ENCODE measurements at regions not wholly inside any gene's neighbourhood (a gene's known extent, or its start where the extent isn't known, plus 50 kb on each side); places are given as distances from the start of the nearest gene placed in this dataset.

GRCh38 chr3:194756791-194757325, 71.2 kb downstream of the FAM43A start:
- H2AFZ ChIP-seq (ENCODE audit: low read depth): no peak overlapping the region
- WGBS (ENCODE audit: low lambda C conversion rate): no CpG with 5 or more reads among the region's 10 CpGs
- no peaks in the 10 kb centered on the region for H3K79me2 ChIP-seq (ENCODE audit: insufficient read depth)
- H3K4me1 ChIP-seq (ENCODE audit: control insufficient read depth in 1 of 2, insufficient read depth in 2 of 2, low read depth in 1 of 2, low read length in 1 of 2): peaks cover 0 to 37% of the 10 kb centered on the region in 2 experiments; a peak in 2 of 4 replicates
- H3K27ac ChIP-seq (ENCODE audit: low read depth in 2 of 2, low read length in 1 of 2): peak overlapping the region in 1 of 2 experiments; percentile 68; a peak in 2 of 4 replicates
- TF ChIP-seq RAD21 (IDR thresholded peaks at IDR 0.05; ENCODE audit: low read length) (no peak; the same call in 1 of the 2 replicates), JUND (IDR thresholded peaks at IDR 0.05) (no peak), MXI1 (IDR thresholded peaks at IDR 0.05; ENCODE audit: low read depth, low read length) (peak; percentile 52; the same call in 1 of the 2 replicates), GATA2 (CRISPR knock-in tag; IDR thresholded peaks at IDR 0.05) (0 out of 2 replicates have a peak, but pooled peaks have one; percentile 19)
- no peak overlapping the region for H3K4me2 ChIP-seq
- no peaks in the 10 kb centered on the region for H3K9me3 ChIP-seq
- no peak overlapping the region for H3K9ac ChIP-seq
- no peaks in the 10 kb centered on the region for H3F3A ChIP-seq (replicated peaks; ENCODE audit: insufficient read depth)
- peaks cover 10% of the 10 kb centered on the region; the same call in 1 of the 2 replicates for H3K27me3 ChIP-seq (ENCODE audit: insufficient read depth)
- ChIA-PET CTCF (interaction anchor here (0.9 to 2.1 kb wide), 6 partner anchors 10 to 348 kb away, joined by 3 to 10 read pairs (median 4); partner anchors contain the start of gene LSG1), POLR2A (interaction anchor here (1.5 kb wide), 1 partner anchor 12 kb away, joined by 3 read pairs; no protein-coding TSS in a partner anchor)
- no peaks in the 10 kb centered on the region for H3K36me3 ChIP-seq (replicated peaks in 1 of 2; ENCODE audit: control insufficient read depth in 1 of 2, insufficient read depth in 2 of 2, low read length in 1 of 2)
- no peaks in the 10 kb centered on the region for H3K9me2 ChIP-seq
- peak; percentile 57 for DNase-seq
- no peak overlapping the region for H3K4me3 ChIP-seq (ENCODE audit: low read depth in 2 of 2, low read length in 1 of 2)
- no peaks in the 10 kb centered on the region for H4K20me1 ChIP-seq (ENCODE audit: insufficient read depth)

DNA sequence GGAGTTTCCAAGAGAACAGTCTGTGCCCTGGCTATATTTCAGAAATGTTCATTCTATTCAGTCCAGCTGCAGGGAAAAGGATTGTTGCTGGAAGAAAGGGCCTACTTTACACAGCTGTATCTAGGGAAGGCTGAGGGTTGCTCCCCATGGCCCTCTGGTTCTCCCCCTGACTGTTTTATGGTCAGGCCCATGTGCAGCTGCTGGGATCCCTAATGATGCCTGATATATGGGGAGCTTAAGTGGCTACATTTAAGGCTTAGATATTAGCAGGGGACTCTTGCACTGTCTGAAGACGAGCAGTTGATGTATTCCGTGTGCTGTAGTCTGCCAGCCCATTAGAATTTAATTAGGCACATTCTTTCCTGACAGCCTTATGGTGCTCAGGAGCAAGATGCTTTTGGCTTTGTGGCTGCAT, 72.0 kb downstream of the FAM43A start:
- POLR2A ChIA-PET: interaction anchor here (0.9 to 1.5 kb wide), 2 partner anchors 11 kb away, joined by 3 to 5 read pairs; no protein-coding TSS in a partner anchor

GRCh38 chr3:194758716-194759115, 73.0 kb downstream of the FAM43A start:
- Histone ChIP-seq H3K27me3 (ENCODE audit: insufficient read depth) (peaks cover 10% of the 10 kb centered on the region; the same call in 1 of the 2 replicates), H4K20me1 (ENCODE audit: insufficient read depth) (no peaks in the 10 kb centered on the region), H3K9ac (no peak overlapping the region), H3K4me2 (no peak overlapping the region), H2AFZ (ENCODE audit: low read depth) (no peak overlapping the region), H3K9me2 (no peaks in the 10 kb centered on the region), H3K4me1 (ENCODE audit: control insufficient read depth in 1 of 2, insufficient read depth in 2 of 2, low read depth in 1 of 2, low read length in 1 of 2) (peaks cover 0 to 37% of the 10 kb centered on the region in 2 experiments; a peak in 2 of 4 replicates), H3K27ac (ENCODE audit: low read depth in 2 of 2, low read length in 1 of 2) (no peak overlapping the region), H3K79me2 (ENCODE audit: insufficient read depth) (no peaks in the 10 kb centered on the region), H3K9me3 (no peaks in the 10 kb centered on the region), H3F3A (replicated peaks; ENCODE audit: insufficient read depth) (no peaks in the 10 kb centered on the region), H3K4me3 (ENCODE audit: low read depth in 2 of 2, low read length in 1 of 2) (no peak overlapping the region), H3K36me3 (replicated peaks in 1 of 2; ENCODE audit: control insufficient read depth in 1 of 2, insufficient read depth in 2 of 2, low read length in 1 of 2) (no peaks in the 10 kb centered on the region)
- no peak for TF ChIP-seq FOXM1 (IDR thresholded peaks at IDR 0.05; ENCODE audit: low read depth)
- TF ChIP-seq EZH2phosphoT487 (IDR thresholded peaks at IDR 0.05; ENCODE audit: borderline replicate concordance, low read depth): no peak
- TF ChIP-seq TEAD4 (IDR thresholded peaks at IDR 0.05; ENCODE audit: borderline replicate concordance, insufficient read depth): no peak
- no peak for TF ChIP-seq RCOR1 (IDR thresholded peaks at IDR 0.05; ENCODE audit: low read length)
- no peak for TF ChIP-seq MXI1 (IDR thresholded peaks at IDR 0.05; ENCODE audit: low read depth, low read length)
- TF ChIP-seq TCF12 (IDR thresholded peaks at IDR 0.05): no peak
- no peak for TF ChIP-seq FOSL2 (IDR thresholded peaks at IDR 0.05; ENCODE audit: borderline replicate concordance, low read depth)
- no peak for TF ChIP-seq CHD2 (IDR thresholded peaks at IDR 0.05; ENCODE audit: low read length, partially characterized antibody)
- TF ChIP-seq, protein P1, sequence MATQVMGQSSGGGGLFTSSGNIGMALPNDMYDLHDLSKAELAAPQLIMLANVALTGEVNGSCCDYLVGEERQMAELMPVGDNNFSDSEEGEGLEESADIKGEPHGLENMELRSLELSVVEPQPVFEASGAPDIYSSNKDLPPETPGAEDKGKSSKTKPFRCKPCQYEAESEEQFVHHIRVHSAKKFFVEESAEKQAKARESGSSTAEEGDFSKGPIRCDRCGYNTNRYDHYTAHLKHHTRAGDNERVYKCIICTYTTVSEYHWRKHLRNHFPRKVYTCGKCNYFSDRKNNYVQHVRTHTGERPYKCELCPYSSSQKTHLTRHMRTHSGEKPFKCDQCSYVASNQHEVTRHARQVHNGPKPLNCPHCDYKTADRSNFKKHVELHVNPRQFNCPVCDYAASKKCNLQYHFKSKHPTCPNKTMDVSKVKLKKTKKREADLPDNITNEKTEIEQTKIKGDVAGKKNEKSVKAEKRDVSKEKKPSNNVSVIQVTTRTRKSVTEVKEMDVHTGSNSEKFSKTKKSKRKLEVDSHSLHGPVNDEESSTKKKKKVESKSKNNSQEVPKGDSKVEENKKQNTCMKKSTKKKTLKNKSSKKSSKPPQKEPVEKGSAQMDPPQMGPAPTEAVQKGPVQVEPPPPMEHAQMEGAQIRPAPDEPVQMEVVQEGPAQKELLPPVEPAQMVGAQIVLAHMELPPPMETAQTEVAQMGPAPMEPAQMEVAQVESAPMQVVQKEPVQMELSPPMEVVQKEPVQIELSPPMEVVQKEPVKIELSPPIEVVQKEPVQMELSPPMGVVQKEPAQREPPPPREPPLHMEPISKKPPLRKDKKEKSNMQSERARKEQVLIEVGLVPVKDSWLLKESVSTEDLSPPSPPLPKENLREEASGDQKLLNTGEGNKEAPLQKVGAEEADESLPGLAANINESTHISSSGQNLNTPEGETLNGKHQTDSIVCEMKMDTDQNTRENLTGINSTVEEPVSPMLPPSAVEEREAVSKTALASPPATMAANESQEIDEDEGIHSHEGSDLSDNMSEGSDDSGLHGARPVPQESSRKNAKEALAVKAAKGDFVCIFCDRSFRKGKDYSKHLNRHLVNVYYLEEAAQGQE (IDR thresholded peaks at IDR 0.05; ENCODE audit: low read depth, low read length): no peak
- TF ChIP-seq RXRA (IDR thresholded peaks at IDR 0.05; ENCODE audit: borderline replicate concordance, low read depth): no peak
- TF ChIP-seq, protein P2, sequence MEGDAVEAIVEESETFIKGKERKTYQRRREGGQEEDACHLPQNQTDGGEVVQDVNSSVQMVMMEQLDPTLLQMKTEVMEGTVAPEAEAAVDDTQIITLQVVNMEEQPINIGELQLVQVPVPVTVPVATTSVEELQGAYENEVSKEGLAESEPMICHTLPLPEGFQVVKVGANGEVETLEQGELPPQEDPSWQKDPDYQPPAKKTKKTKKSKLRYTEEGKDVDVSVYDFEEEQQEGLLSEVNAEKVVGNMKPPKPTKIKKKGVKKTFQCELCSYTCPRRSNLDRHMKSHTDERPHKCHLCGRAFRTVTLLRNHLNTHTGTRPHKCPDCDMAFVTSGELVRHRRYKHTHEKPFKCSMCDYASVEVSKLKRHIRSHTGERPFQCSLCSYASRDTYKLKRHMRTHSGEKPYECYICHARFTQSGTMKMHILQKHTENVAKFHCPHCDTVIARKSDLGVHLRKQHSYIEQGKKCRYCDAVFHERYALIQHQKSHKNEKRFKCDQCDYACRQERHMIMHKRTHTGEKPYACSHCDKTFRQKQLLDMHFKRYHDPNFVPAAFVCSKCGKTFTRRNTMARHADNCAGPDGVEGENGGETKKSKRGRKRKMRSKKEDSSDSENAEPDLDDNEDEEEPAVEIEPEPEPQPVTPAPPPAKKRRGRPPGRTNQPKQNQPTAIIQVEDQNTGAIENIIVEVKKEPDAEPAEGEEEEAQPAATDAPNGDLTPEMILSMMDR (IDR thresholded peaks at IDR 0.05): no peak
- DNase-seq: no peak
- CTCF ChIA-PET: interaction anchor here (1.1 to 2.0 kb wide), 4 partner anchors 11 to 348 kb away, joined by 3 to 5 read pairs (median 4); no protein-coding TSS in a partner anchor
- POLR2A ChIA-PET: no interaction called here
- 55% methylated on average over 2 of the region's 2 CpGs for WGBS (ENCODE audit: low lambda C conversion rate)

More for the DNA sequence above, 72.0 kb downstream of the FAM43A start:
- Histone ChIP-seq H3K27ac (ENCODE audit: low read depth in 2 of 2, low read length in 1 of 2) (peak overlapping the region in 1 of 2 experiments; percentile 68; a peak in 2 of 4 replicates), H4K20me1 (ENCODE audit: insufficient read depth) (no peaks in the 10 kb centered on the region), H3K9me2 (no peaks in the 10 kb centered on the region), H3K36me3 (replicated peaks in 1 of 2; ENCODE audit: control insufficient read depth in 1 of 2, insufficient read depth in 2 of 2, low read length in 1 of 2) (no peaks in the 10 kb centered on the region), H3K4me3 (ENCODE audit: low read depth in 2 of 2, low read length in 1 of 2) (no peak overlapping the region), H3K4me2 (no peak overlapping the region), H3F3A (replicated peaks; ENCODE audit: insufficient read depth) (no peaks in the 10 kb centered on the region), H3K9ac (no peak overlapping the region), H3K4me1 (ENCODE audit: control insufficient read depth in 1 of 2, insufficient read depth in 2 of 2, low read depth in 1 of 2, low read length in 1 of 2) (peaks cover 0 to 37% of the 10 kb centered on the region in 2 experiments; a peak in 2 of 4 replicates), H3K9me3 (no peaks in the 10 kb centered on the region), H2AFZ (ENCODE audit: low read depth) (no peak overlapping the region), H3K27me3 (ENCODE audit: insufficient read depth) (peaks cover 10% of the 10 kb centered on the region; the same call in 1 of the 2 replicates), H3K79me2 (ENCODE audit: insufficient read depth) (no peaks in the 10 kb centered on the region)
- TF ChIP-seq SIN3A (IDR thresholded peaks at IDR 0.05; ENCODE audit: borderline replicate concordance, low read depth, low read length) (no peak), EP300 (IDR thresholded peaks at IDR 0.05; ENCODE audit: borderline replicate concordance in 1 of 2, low read depth in 1 of 2, low read length in 1 of 2) (0 out of 4 replicates have a peak, but pooled peaks of 1 of the 2 experiments have one; percentile 10)
- WGBS (ENCODE audit: low lambda C conversion rate): 14% methylated on average over 2 of the region's 2 CpGs
- CTCF ChIA-PET: interaction anchor here (0.9 to 2.1 kb wide), 9 partner anchors 10 to 349 kb away, joined by 3 to 10 read pairs (median 4); partner anchors contain the start of gene LSG1
- DNase-seq: peak; percentile 44
